T follicular helper cell (primary cell): ENCODE measurements at regions not wholly inside any gene's neighbourhood (a gene's known extent, or its start where the extent isn't known, plus 50 kb on each side); places are given as distances from the start of the nearest gene placed in this dataset.
"Not testable (repeated sequence)": the region's sequence is repeated elsewhere in the genome, so short reads cannot be mapped to it uniquely, and the experiment has no call there.

Experiments
- DNase-seq: peaks from one replicate; pipeline ENCODE4 v3.0.0-alpha.2; 2020; ENCODE audit warnings: low read depth

DNA sequence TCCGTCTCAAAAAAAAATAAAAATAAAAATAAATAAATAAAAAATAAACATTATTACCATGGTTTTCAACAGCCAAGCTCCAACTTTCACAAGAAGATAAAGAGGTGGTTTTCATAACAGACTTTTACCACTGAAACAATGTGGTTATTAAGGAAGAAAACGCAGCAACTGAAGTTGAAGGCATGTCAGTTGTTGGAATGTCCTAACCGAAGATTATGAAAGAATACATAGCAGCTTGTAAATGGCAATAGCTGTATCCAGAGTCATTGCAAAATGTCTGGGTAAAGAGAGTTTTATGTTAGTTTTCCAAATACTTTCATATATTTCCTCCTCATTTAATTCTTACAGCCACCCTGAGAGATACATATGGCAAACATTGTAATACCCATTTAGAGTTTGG lies 161.6 kb upstream of the MARCKS start:
- DNase-seq, result no peak

DNA sequence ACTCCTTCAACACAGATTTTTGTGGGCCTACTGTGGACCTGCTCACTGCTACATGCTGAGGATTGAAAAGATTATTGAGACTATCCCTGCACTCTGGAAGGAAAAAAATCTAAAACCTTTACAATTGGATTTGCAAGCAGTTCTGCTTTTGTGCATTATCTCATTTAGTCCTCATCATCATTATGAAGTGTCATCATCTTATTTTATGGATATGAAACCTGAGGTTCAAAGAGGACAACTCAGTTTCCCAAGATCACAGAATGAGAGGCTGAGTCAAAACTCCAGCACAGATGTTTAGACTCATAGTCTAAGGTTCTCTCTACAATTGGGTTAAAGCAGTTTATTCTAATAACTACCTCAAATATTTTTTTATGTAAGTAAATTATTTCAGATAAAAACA lies 160.2 kb upstream of the MARCKS start:
- no peak for DNase-seq

DNA sequence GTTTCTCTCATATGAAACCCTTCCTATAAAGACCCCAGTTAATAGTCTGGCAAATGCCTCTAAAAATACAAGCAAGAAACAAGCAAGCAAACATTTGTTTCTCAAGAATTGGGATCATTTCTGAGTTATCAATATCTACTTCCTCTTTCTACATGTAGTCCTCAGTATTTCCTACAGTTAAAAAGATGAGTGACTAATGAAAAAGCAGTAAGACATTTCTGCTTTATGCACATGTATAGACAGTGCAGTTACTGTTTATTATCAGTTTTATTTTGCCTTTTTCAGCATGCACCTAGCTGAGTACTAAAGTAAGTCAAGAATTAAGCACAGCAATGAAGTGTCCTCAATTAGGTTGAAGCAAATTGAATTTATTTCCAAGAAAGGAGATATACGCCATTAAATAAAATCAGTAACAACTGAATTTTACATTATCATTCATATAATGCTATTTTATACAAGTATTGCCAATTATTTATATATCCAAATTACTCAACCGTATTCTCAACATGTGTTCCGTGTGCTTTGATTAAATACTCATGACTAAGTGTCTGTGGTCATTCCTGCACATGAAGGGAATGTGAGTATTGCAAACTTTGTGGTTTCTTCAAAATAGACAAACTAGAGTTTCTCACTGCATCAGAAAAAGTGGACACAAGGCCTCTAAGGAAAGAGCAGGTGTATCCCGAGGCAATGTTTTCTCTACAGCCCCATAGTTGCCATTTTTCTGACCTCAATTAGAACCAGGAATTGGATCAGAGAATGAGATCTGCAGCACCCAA lies 159.3 kb upstream of the MARCKS start:
- no peak for DNase-seq

DNA sequence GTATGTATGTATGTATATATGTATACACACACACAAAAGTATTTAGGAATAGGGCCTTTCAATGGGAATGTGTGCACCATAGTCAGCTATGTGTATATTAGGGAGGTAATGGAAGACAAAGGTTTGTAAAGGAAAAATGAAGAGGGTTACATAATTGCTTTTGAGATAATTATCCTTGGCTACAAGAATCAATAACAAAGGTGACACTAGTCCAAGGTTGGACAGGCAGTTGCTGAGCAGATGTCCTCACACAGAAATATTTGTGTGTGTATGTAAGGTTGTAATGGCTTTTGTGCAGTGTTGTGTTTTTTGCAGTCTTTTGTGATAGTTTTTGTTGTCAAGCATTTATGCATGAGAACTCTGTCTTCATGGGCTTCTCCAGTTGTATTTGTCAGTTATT lies 157.9 kb upstream of the MARCKS start:
- no peak for DNase-seq

DNA sequence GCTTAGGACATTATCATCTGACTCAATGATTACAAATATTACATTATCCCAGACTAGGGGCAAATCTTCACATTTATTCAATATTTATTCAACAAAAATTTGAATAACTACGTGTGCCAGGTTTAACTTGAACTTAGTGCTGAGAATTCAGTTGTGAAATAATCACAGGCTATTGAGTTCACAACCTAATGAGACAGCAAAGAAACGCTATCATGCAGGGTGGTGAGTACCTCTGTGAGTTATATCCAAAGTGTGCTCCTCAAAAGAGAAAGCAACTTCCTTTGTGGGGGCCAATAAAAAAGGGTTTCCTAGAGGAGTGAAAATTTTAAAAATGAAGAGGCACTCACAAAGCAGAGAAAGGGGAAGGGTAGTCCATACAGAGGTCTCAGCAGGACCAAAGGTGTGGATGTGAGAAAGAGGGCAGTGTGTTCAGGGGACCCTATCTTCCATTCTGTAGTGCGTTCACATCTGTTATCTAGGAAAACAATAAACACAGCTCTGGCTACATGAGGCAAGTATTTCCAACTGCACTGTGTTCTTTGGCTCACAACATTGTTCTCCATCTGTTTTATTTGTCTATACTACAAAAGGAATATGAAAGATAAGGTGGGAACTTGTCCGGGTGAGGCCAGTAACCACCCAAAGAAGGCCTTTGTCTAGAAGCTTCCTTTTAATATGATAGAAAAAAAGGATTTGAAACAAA lies 155.4 kb upstream of the MARCKS start:
- DNase-seq, result no peak

DNA sequence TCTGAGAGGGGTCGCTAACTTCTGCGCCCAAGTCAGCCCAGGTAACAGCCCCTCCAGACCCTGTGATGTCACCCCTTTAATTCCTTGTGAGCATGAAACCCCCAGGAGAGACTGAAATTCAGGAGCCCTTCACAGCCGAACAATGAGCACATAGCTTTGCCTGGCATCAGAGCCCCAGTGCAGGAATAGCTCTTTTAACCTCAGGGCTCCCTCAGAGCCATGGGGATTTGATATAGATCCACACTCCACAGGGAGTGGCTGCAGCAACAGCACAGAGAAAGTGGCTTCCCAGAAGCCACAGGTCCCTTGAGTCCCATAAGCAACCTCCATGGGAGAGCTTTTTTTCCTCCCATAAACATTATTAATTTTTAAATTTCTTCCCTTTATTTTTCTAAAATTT lies 150.0 kb upstream of the MARCKS start:
- no peak for DNase-seq

DNA sequence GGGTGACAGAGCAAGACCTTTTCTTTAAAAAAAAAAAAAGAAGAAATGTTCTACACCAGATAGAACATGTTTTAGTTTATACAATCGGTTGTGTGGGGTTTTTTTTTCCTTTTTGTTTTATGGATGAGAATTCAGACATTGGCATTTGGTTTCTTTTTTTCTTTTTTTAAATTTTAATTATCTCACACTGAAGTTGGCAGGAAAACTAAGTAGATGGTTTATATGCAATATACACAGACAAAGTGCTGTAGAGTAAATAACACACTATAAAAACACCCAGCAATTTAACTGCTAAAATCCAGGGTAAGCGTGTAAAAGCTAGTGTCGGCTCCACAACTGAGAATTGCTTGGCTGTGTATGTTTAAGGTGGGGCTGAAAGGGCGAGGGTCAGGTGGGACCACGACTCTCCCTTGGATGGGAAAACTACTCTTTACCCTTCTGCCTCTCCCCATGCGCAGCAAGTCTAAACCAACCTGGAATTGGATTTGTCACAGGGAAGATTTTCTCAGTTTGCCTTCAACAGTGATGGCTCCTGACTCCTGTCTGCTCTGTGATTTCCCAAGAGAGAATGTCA lies 147.1 kb upstream of the MARCKS start:
- no peak for DNase-seq

DNA sequence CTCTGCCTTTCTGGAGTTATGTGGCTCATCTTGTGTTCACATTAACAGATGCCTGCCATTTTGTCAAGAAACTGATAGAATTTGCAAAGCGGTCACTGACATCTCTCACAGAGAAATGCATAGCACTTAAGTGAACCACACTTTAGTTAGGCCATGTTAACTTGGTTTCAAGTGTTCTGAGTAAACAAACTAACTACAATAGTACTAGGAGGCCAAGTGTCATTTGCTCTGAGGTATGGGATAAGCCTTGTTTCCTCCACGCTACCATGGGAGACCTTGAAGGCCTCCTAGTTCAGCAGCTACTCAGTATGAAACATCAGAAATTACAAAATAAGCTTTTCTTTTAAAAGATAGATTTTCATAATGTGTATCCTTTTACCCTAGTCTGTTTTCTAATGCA lies 143.5 kb upstream of the MARCKS start:
- no peak for DNase-seq

DNA sequence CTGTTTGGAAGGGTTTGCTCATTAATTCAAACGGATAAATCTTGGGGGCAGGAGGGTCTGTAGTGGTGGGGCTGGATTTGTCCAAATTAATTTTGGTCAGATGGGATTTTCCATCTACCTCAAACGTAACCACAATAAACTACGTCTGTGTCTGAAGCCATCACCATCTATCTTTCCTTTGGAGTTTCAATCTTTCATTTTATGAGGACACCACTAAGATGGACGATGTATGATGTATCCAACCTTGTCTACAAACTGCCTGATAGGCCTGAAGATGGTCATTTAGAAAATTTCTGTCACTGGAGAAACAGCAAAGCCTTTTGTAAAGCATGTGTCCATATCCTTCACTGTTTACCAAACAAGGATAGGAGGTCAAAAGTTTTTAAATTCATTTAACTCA lies 138.6 kb upstream of the MARCKS start:
- no peak for DNase-seq

DNA sequence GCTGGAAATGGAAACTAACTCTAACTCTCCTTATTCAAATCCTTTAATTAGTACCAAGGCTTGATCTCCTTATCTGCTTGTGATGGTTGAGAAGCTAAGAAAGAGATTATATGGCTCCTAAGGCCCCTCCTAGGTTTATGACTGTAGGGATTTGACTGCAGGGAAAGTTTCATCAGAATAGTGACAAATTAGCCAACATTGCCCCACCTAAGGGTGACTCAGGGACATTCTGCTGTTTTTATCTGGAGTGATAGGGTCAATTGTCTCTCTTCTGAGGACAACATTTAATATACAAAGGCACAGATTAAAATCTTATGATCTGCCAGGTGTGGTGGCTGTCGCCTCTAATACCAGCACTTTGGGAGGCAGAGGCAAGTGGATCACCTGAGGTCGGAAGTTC lies 138.1 kb upstream of the MARCKS start:
- DNase-seq, result no peak

DNA sequence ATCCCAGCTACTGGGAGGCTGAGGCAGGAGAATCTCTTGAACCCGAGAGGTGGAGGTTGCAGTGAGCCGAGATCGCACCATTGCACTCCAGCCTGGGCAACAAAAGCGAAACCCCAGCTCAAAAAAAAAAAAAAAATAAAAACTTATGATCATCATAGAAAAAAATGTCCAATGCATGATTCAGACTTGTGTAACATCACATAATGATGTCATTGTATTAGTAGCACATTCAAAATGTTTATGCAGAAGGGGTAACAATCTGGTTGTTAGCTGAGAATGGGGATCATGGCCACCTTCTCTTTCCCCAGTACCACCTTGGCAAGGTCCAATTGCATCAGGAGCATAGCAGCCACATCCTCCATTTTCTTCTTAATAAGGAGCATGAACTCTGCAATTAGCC lies 137.6 kb upstream of the MARCKS start:
- DNase-seq, result no peak

DNA sequence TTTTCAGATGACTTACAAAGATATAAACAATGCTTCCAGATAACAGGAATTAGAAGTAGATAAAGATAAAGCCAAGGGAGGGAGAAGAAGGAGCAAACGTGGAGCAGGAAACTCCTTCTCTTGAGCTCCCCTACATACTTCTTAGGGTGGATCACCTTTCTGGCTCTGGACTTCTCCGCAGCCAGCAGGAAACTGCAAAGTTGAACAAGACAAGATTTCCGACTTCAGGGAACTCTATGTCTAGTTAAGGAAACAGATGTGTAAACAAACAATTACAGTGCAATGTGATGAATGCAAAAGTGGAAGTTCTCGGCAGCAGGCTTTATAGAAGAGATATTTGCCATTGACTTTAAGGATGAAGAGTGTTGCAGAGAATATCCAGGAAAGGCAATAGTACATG lies 134.0 kb upstream of the MARCKS start:
- DNase-seq, result no peak

DNA sequence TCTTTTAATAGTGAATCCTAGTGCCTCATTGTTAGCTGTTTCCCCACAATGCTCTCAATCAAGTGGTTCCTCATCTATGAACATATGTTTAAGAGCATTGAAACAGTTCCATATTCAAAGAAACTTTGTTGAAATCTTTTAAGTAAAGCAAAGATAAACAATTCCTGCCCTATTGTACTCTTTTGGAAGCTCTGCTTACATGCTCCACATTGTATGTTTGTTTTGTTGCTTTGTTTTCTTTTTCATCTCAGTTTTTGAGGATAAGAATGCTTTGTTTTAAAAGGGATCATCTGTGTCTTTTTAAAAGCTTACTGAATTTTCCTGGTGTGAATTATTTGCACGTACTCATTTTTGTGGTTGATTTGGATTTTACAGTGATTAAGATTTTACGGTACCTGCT lies 132.2 kb upstream of the MARCKS start:
- DNase-seq, result not testable (repeated sequence)

DNA sequence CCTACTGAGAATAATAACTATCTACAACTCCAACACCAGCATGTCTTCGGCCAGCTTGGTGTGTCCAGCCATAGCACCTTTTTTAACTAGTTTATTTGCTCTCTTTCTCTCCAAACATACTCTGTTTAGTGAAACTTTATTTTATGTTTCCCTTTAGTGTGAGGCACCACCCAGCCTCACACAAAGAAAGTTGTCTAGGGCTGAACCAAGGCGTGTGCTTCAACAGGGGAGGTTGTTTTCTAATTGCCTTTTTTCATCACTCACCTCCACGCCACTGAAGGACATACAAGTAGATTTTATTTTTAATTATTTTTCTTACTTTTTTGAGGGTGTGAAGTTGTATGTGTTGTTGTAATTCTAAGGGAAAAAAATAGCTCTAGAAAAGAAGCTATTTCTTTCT lies 125.6 kb upstream of the MARCKS start:
- DNase-seq, result no peak

DNA sequence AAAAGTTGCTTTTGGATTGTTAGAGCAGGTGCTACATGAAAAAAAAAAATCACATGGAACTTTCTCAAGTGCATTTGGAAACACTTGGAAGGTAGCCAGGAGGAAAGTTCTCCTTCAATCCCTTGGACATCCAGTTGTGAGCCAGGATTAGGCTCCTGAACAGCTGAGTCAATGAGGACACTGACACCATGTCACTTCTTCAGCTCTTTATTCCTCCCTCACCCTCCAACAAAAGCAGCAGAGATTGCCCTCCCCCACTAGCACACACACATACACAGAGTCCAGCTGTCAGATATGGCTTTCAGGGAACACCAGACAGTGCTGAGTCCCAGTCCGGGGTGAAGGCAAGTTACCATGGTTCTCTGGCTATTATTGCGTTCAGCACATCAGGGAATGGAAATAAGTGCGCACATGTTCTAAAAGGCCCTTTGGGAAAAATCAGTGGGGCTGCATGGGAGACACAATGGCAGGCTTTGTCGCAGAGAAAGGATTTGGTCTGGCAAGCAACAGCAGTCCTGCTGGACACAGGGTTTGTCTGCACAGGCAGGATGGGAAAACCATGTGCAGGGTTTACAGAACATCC lies 124.7 kb upstream of the MARCKS start:
- no peak for DNase-seq

DNA sequence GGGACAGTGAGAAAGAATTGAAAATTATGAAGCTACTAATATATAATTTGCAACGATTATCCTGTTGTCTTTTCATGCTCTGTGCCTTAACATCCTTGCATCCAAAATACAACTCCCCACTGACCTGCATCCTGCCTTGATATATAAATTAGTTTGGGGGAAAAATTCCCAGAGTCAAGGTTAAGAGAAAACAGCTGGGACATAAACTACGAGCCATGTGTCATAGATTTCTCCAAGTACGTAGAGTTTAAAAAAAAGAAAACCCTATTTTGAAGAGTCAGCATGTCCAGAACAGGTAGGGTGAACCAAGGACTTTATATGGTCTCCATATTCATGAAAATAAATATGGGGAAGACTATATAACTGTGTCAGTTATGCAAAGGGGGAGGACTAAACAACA lies 123.8 kb upstream of the MARCKS start:
- no peak for DNase-seq

DNA sequence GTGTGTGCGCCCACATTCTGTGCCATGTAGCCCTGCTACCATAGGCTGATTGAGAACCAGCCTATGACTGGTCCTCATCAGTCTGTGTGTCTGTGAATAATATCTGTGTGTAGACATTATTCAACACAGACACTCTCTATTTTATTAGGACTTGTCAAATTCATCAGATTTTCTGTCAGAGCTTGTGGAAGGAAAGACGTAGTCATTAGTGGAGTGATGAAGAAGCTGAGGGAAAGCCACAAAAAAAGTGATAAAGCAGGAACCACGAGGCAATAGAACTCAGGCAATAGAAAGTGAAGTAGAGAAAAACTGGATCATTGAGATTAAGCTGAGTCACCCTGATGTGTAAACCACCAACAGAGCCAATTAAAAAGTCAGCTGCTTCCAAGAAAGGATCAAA lies 122.2 kb upstream of the MARCKS start:
- DNase-seq, result no peak

DNA sequence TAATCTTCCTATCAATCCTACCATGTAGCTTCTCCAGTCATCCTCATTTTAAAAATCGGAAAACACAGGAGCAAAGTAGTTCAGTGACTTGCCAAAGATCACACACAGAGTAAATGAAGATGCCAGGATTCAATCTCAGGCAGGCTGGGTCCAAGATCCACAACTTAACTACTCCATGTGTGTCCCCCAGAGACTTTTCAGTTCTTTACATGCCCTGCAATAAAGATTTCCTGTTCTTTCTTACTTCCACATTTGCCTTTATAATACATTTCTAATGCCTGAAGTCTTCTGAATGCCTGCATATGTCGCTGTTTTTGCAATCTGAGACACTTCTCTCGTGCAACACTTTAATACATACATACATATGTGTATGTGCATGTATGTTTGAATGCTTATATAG lies 121.7 kb upstream of the MARCKS start:
- no peak for DNase-seq

DNA sequence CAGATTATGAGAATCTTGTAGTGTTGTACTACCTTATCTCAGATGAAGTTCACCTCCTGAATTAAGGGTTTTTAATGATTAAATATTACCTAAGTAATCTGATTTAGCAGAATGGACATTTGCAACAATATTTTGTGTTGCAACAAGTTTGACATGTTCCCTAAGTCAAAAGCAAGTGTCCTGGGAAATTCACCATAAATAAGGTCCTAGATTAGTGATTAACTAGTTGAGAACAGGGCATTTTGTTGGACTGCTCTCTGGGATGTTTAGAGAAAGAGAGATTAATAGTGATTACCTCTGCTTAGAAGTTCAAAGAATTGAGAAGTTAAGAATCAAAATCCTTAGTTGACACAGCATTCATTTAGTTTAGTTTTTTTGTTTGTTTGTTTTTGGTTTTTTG lies 120.2 kb upstream of the MARCKS start:
- no peak for DNase-seq

DNA sequence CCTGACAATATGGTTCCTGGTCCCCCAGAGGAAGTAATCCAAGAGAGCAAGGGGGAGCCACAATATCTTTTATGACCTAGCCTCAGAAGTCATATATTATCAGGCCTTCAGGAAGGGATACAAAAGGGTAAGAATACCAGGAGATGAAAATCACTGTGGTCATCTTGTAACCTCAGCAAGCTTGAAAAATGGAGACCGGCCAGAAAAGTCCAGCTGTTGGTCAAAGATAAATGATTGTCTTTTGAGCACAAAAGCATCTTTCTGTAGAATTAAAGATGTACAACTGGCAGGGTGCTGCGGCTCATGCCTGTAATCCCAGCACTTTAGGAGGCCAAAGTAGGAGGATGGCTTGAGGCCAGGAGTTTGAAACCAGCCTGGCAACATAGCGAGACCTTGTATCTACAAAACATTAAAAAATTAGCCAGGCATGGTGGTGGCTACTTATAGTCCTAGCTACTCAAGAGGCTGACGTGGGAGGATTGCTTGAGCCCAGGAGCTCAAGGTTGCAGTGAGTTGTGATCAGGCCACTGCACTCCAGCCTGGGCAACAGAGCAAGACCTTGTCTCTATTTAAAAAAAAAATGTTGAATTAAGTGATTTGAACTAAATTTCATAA lies 118.0 kb upstream of the MARCKS start:
- no peak for DNase-seq

DNA sequence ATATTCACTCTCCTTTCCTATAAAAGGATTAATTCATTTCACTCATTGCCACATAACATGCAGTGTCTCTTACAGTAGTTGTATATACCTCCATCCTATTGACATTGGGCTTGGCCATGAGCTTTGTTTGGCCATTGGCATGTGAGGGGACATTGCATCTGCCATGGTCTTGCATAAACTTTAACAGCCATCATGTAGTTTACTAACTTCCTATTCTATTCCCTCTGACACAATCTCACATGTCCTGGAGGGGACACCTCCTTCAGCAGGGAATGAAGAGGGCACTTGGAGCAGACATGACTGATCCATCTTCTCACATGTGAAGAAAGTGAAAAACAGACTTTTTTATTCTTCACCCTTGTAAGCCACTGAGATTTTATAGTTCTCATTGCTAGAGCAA lies 115.5 kb upstream of the MARCKS start:
- no peak for DNase-seq

DNA sequence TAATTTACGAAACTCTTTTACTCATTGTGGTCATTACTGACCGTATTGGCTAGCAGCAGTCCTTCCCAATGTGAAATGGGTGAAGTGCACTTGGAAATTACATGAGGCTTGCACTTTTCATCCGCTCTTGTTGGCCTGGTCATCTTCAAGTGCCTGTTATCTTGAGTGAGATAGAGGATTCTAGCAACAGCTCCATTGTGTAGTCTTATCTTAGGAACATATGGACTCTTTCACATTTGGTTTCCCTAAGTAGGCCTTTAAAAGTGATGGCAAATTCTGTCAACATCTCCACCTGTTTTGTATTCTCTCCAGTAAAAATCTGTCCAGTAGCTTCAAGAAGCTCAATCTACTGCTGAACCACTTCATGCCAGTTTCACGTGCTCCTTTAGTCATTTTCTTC lies 114.8 kb upstream of the MARCKS start:
- no peak for DNase-seq

DNA sequence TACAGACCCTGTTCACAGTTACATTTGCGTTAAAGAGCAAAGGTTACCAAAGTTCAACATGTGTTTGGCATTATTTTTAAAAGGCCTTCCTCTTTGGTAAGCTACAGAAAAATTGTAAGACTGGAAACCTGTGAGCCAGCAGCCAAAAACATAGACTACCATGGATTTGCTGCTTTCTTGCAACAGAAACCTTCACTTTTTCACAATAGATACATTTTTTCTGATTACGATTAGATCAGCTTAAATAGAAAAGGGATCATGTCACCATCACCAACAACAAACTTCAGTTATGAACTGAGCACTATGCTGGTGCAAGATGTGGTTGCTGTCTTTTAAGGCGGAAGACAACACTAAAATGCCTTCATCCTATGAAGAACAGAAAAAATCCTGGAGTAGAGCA lies 112.3 kb upstream of the MARCKS start:
- DNase-seq, result no peak
